K562 (cell line): ENCODE measurements at regions not wholly inside any gene's neighbourhood (a gene's known extent, or its start where the extent isn't known, plus 50 kb on each side); places are given as distances from the start of the nearest gene placed in this dataset.

ENCODE experiments used
- ATAC-seq: fragments of 200-7000 bp; cut with Tn5 transposase; 3 replicates; pipeline ENCODE4 v1.9.1; 2020; ENCODE audit warnings: moderate library complexity
- BruUV-seq: library from RNA; stranded (reverse); fragments of 400-500 nt; replicated peaks from 2 replicates; lab custom pipeline; 2021; lab: Mats Ljungman, UMichigan
- CTCF ChIA-PET: fragments of 300-600 bp; formaldehyde crosslinking; extraction: SDS; loops from one replicate; lab custom pipeline; 2021; ENCODE audit warnings: low intra/inter-chr PET ratio; lab: Yijun Ruan, JAX
- POLR2A ChIA-PET: fragments of 300-600, 350-650 bp; sonication (Branson Sonifier 250); formaldehyde crosslinking; extraction: SDS; loops from one replicate; lab custom pipeline; 2021; ENCODE audit warnings: antibody characterized with exemption, inconsistent platforms; lab: Yijun Ruan, JAX
- DNase-seq, 4 experiments: peaks; one replicate each; pipeline versions ENCODE4 v3.0.0 to v3.0.0-alpha.2; 2011 to 2018; ENCODE audit warnings: low spot score in 3 of 4, mixed read lengths in 3 of 4; ENCODE audit errors: extremely low read depth in 1 of 4
- FAIRE-seq: peaks from 2 replicates; lab custom pipeline; 2011; peaks lifted over from hg19 to GRCh38; lab: Jason Lieb, UNC
- H2AFZ ChIP-seq: 2 replicates; pipeline ENCODE4 v1.6.0; 2011; ENCODE audit warnings: low read depth, low read length, control low read depth, inconsistent platforms
- H3K27ac ChIP-seq: fragments of 200-600 bp; 3 replicates; pipeline ENCODE4 v1.8.0; 2011; ENCODE audit warnings: low read depth, mild to moderate bottlenecking, control low read depth, inconsistent platforms, low read length, moderate library complexity, mixed read lengths; ENCODE audit errors: extremely low read depth
- H3K27me3 ChIP-seq, 2 experiments: fragments of 300-600 bp in 1 of 2; 2 replicates in 1 of 2; 3 replicates in 1 of 2; pipeline versions ENCODE4 v1.6.0 to v1.8.0; 2011; ENCODE audit warnings: inconsistent platforms in 2 of 2, low read length in 2 of 2, mild to moderate bottlenecking in 1 of 2, mixed read lengths in 1 of 2, moderate library complexity in 1 of 2; ENCODE audit not compliant: control insufficient read depth in 2 of 2, insufficient read depth in 2 of 2
- H3K36me3 ChIP-seq: fragments of 300-600 bp; 3 replicates; pipeline ENCODE4 v1.8.0; 2011; ENCODE audit warnings: mild to moderate bottlenecking, low read length, inconsistent platforms; ENCODE audit not compliant: control insufficient read depth, insufficient read depth
- H3K4me1 ChIP-seq, 2 experiments: fragments of 200-600 bp in 1 of 2; replicated peaks in 1 of 2; 2 replicates in 1 of 2; 3 replicates in 1 of 2; pipeline versions ENCODE4 v1.5.1 to v1.8.0; 2011; ENCODE audit warnings: inconsistent platforms in 2 of 2, low read length in 2 of 2, mild to moderate bottlenecking in 1 of 2, mixed read lengths in 1 of 2, moderate library complexity in 1 of 2; ENCODE audit not compliant: control insufficient read depth in 2 of 2, insufficient read depth in 2 of 2
- H3K4me2 ChIP-seq: 2 replicates; pipeline ENCODE4 v1.6.1; 2011; ENCODE audit warnings: low read length, control low read depth, inconsistent platforms, mixed read lengths; ENCODE audit not compliant: insufficient read depth
- H3K4me3 ChIP-seq: fragments of 200-600 bp; sonication (generic), shearing (Covaris generic); 2 replicates; pipeline ENCODE4 v1.5.1; 2016; ENCODE audit warnings: control low read depth, inconsistent platforms
- H3K79me2 ChIP-seq: fragments of 200-600 bp; 3 replicates; pipeline ENCODE4 v1.8.0; 2011; ENCODE audit warnings: low read length, inconsistent platforms; ENCODE audit not compliant: control insufficient read depth, insufficient read depth
- H3K9ac ChIP-seq, 2 experiments: 2 replicates each; pipeline versions ENCODE4 v1.6.0 to v1.6.1; 2011; ENCODE audit warnings: low read depth in 2 of 2, low read length in 2 of 2, control low read depth in 1 of 2, inconsistent platforms in 1 of 2, mild to moderate bottlenecking in 1 of 2, mixed read lengths in 1 of 2; ENCODE audit not compliant: insufficient read depth in 1 of 2
- H3K9me1 ChIP-seq: one replicate; pipeline ENCODE4 v1.6.0; 2011; ENCODE audit warnings: inconsistent platforms, mild to moderate bottlenecking, low read length, moderate library complexity; ENCODE audit not compliant: control insufficient read depth, insufficient read depth
- H3K9me3 ChIP-seq: replicated peaks from 2 replicates; pipeline ENCODE4 v1.5.1; 2011; ENCODE audit warnings: low read depth, low read length, inconsistent platforms; ENCODE audit not compliant: control insufficient read depth, insufficient read depth
- H4K20me1 ChIP-seq: replicated peaks from 2 replicates; pipeline ENCODE4 v1.6.1; 2011; ENCODE audit warnings: low read length, inconsistent platforms, mixed read lengths; ENCODE audit not compliant: control insufficient read depth, insufficient read depth
- ELF1 ChIP-seq: fragments of 200-800 bp; sonication (Bioruptor generic); IDR thresholded peaks from 2 replicates; pipeline ENCODE4 v1.6.1; 2016; ENCODE audit warnings: missing genetic modification characterization, missing compliant biosample characterization
- GATAD2B ChIP-seq: fragments of 450-650 bp; IDR thresholded peaks from 2 replicates; pipeline ENCODE4 v1.6.1; 2017; ENCODE audit warnings: mild to moderate bottlenecking, borderline replicate concordance
- HNRNPK ChIP-seq: fragments of 200-400 bp; formaldehyde crosslinking; IDR thresholded peaks from one replicate; pipeline ENCODE4 v1.6.1; 2018; ENCODE audit warnings: mild to moderate bottlenecking, low read depth, low read length; ENCODE audit not compliant: poor library complexity, severe bottlenecking
- RBFOX2 ChIP-seq: fragments of 200-400 bp; formaldehyde crosslinking; IDR thresholded peaks from 2 replicates; pipeline ENCODE4 v1.6.1; 2017; ENCODE audit warnings: low read depth, mild to moderate bottlenecking, low read length, moderate library complexity
- SMAD3 ChIP-seq: fragments of 450-650 bp; formaldehyde crosslinking; conservative IDR thresholded peaks from 2 replicates; pipeline ENCODE4 v1.4.0; 2020; ENCODE audit warnings: mild to moderate bottlenecking
- ZNF584 ChIP-seq: fragments of 200-800 bp; sonication (Bioruptor generic); IDR thresholded peaks from 2 replicates; pipeline ENCODE4 v1.6.1; 2016; ENCODE audit warnings: low read depth, mild to moderate bottlenecking, missing genetic modification characterization, missing compliant biosample characterization
- ZNF75A ChIP-seq: fragments of 450-650 bp; formaldehyde crosslinking; IDR thresholded peaks from 2 replicates; pipeline ENCODE4 v1.4.0; 2020; ENCODE audit warnings: mild to moderate bottlenecking
- WGBS: fragments of 100-300 bp; shearing (Covaris generic); methylation state at CpG from one replicate; pipeline ENCODE4 v1.1.6; 2016; ENCODE audit warnings: low coverage, mixed read lengths; ENCODE audit not compliant: insufficient coverage; ENCODE audit errors: missing lambda C conversion rate; 5-methylcytosine and 5-hydroxymethylcytosine counted together
- in situ Hi-C: fragments of 300-500 bp; cut with MboI; formaldehyde crosslinking; loops from 4 replicates; pipeline ENCODE4 v1.15.0; 2018; ENCODE audit warnings: inconsistent platforms, mixed read lengths
- intact Hi-C: fragments of 100-400 bp; cut with micrococcal nuclease; formaldehyde crosslinking; loops from 2 replicates; pipeline ENCODE4 v1.14.2; 2022
- TF ChIP-seq, protein P1 (sequence below): fragments of 250-450 bp; sonication (Bioruptor Pico); IDR thresholded peaks from 2 replicates; pipeline ENCODE4 v1.5.0; 2021
- TF ChIP-seq, protein P2 (sequence below): fragments of 250-450 bp; sonication (Bioruptor Pico); IDR thresholded peaks from 2 replicates; pipeline ENCODE4 v1.4.0; 2020; ENCODE audit warnings: mild to moderate bottlenecking, moderate library complexity
- TF ChIP-seq, protein P3 (sequence below), 2 experiments: IDR thresholded peaks; 2 replicates each; pipeline ENCODE4 v1.6.1; 2011; ENCODE audit warnings: borderline replicate concordance in 1 of 2, control low read depth in 1 of 2, low read depth in 1 of 2, low read length in 1 of 2, mild to moderate bottlenecking in 1 of 2, mixed read lengths in 1 of 2, moderate library complexity in 1 of 2; ENCODE audit not compliant: insufficient read depth in 1 of 2, insufficient read length in 1 of 2, poor library complexity in 1 of 2, severe bottlenecking in 1 of 2; ENCODE audit errors: extremely low read depth in 1 of 2
- TF ChIP-seq, protein P4 (sequence below): fragments of 450-650 bp; IDR thresholded peaks from 2 replicates; pipeline ENCODE4 v1.6.1; 2018; ENCODE audit not compliant: partially characterized antibody

DNA sequence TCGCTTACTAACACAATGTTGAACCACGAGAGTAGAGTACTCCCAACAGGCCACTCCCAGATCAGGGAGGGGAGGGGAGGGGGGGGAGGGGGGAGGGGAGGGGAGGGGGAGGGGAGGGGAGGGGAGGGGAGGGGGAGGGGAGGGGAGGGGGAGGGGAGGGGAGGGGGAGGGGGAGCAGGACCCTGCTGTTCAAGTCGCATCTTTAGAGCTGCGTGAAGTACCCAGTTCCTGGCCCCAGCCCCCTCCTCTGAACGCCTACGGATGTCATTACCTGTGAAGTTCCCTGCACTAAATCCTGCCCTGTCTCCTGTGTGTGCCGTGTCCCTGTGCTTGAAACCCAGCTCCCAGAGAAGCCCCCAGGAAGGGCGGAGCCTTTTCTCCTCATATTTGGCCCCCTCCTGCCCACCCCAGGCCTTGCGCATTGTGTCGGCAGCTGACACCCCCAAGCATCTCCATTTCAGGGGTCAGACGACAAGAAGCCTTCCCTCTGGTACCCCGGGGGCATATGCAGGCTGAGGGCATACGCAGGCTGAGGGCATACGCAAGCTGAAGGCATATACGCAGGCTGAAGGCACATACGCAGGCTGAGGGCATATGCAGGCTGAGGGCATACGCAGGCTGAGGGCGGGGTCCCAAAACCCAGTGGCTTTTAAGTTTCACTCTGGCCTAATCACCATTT lies 330.2 kb downstream of the C16orf95 start:
- no peaks in the 10 kb centered on the region for H4K20me1 ChIP-seq
- no peak for DNase-seq
- WGBS: 57% methylated on average over 14 of the region's 18 CpGs
- no peak overlapping the region for H3K4me2 ChIP-seq
- peaks cover 0 to 3% of the 10 kb centered on the region in 2 experiments; a peak in 1 of 5 replicates for H3K4me1 ChIP-seq
- H3K27me3 ChIP-seq: peaks cover 2 to 32% of the 10 kb centered on the region in 2 experiments; a peak in 3 of 5 replicates
- no peak overlapping the region for H3K9ac ChIP-seq
- ATAC-seq: no peak
- H3K9me3 ChIP-seq: no peaks in the 10 kb centered on the region
- intact Hi-C loops (no loop called here), in situ Hi-C loops (no loop called here)
- FAIRE-seq: no peak
- POLR2A ChIA-PET: no interaction called here
- no peaks in the 10 kb centered on the region for H3K79me2 ChIP-seq
- H3K36me3 ChIP-seq: no peaks in the 10 kb centered on the region
- H3K27ac ChIP-seq: no peak overlapping the region
- CTCF ChIA-PET: no interaction called here
- no peak overlapping the region for H2AFZ ChIP-seq
- no peak overlapping the region for H3K4me3 ChIP-seq
- H3K9me1 ChIP-seq: no peaks in the 10 kb centered on the region
- BruUV-seq: no TSS peak
- TF ChIP-seq SMAD3 (CRISPR knock-in tag) (no peak), ELF1 (tag) (no peak), RBFOX2 (no peak), GATAD2B (no peak), ZNF75A (CRISPR knock-in tag) (no peak), HNRNPK (no peak), ZNF584 (CRISPR knock-in tag) (no peak)
- TF ChIP-seq, protein P1, sequence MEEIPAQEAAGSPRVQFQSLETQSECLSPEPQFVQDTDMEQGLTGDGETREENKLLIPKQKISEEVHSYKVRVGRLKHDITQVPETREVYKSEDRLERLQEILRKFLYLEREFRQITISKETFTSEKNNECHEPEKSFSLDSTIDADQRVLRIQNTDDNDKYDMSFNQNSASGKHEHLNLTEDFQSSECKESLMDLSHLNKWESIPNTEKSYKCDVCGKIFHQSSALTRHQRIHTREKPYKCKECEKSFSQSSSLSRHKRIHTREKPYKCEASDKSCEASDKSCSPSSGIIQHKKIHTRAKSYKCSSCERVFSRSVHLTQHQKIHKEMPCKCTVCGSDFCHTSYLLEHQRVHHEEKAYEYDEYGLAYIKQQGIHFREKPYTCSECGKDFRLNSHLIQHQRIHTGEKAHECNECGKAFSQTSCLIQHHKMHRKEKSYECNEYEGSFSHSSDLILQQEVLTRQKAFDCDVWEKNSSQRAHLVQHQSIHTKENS: no peak
- TF ChIP-seq, protein P2, sequence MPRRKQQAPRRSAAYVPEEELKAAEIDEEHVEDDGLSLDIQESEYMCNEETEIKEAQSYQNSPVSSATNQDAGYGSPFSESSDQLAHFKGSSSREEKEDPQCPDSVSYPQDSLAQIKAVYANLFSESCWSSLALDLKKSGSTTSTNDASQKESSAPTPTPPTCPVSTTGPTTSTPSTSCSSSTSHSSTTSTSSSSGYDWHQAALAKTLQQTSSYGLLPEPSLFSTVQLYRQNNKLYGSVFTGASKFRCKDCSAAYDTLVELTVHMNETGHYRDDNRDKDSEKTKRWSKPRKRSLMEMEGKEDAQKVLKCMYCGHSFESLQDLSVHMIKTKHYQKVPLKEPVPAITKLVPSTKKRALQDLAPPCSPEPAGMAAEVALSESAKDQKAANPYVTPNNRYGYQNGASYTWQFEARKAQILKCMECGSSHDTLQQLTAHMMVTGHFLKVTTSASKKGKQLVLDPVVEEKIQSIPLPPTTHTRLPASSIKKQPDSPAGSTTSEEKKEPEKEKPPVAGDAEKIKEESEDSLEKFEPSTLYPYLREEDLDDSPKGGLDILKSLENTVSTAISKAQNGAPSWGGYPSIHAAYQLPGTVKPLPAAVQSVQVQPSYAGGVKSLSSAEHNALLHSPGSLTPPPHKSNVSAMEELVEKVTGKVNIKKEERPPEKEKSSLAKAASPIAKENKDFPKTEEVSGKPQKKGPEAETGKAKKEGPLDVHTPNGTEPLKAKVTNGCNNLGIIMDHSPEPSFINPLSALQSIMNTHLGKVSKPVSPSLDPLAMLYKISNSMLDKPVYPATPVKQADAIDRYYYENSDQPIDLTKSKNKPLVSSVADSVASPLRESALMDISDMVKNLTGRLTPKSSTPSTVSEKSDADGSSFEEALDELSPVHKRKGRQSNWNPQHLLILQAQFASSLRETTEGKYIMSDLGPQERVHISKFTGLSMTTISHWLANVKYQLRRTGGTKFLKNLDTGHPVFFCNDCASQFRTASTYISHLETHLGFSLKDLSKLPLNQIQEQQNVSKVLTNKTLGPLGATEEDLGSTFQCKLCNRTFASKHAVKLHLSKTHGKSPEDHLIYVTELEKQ: no peak
- TF ChIP-seq, protein P3, sequence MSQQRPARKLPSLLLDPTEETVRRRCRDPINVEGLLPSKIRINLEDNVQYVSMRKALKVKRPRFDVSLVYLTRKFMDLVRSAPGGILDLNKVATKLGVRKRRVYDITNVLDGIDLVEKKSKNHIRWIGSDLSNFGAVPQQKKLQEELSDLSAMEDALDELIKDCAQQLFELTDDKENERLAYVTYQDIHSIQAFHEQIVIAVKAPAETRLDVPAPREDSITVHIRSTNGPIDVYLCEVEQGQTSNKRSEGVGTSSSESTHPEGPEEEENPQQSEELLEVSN (IDR thresholded peaks at IDR 0.05; ENCODE audit: borderline replicate concordance in 1 of 2, extremely low read depth in 1 of 2, insufficient read depth in 1 of 2, insufficient read length in 1 of 2, low read depth in 1 of 2, low read length in 1 of 2, poor library complexity in 1 of 2, severe bottlenecking in 1 of 2): no peak
- TF ChIP-seq, protein P4, sequence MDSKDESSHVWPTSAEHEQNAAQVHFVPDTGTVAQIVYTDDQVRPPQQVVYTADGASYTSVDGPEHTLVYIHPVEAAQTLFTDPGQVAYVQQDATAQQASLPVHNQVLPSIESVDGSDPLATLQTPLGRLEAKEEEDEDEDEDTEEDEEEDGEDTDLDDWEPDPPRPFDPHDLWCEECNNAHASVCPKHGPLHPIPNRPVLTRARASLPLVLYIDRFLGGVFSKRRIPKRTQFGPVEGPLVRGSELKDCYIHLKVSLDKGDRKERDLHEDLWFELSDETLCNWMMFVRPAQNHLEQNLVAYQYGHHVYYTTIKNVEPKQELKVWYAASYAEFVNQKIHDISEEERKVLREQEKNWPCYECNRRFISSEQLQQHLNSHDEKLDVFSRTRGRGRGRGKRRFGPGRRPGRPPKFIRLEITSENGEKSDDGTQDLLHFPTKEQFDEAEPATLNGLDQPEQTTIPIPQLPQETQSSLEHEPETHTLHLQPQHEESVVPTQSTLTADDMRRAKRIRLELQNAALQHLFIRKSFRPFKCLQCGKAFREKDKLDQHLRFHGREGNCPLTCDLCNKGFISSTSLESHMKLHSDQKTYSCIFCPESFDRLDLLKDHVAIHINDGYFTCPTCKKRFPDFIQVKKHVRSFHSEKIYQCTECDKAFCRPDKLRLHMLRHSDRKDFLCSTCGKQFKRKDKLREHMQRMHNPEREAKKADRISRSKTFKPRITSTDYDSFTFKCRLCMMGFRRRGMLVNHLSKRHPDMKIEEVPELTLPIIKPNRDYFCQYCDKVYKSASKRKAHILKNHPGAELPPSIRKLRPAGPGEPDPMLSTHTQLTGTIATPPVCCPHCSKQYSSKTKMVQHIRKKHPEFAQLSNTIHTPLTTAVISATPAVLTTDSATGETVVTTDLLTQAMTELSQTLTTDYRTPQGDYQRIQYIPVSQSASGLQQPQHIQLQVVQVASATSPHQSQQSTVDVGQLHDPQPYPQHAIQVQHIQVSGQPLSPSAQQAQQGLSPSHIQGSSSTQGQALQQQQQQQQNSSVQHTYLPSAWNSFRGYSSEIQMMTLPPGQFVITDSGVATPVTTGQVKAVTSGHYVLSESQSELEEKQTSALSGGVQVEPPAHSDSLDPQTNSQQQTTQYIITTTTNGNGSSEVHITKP: no peak
